ENCODE measurements at regions not wholly inside any gene's neighbourhood (a gene's known extent, or its start where the extent isn't known, plus 50 kb on each side); places are given as distances from the start of the nearest gene placed in this dataset.

DNA sequence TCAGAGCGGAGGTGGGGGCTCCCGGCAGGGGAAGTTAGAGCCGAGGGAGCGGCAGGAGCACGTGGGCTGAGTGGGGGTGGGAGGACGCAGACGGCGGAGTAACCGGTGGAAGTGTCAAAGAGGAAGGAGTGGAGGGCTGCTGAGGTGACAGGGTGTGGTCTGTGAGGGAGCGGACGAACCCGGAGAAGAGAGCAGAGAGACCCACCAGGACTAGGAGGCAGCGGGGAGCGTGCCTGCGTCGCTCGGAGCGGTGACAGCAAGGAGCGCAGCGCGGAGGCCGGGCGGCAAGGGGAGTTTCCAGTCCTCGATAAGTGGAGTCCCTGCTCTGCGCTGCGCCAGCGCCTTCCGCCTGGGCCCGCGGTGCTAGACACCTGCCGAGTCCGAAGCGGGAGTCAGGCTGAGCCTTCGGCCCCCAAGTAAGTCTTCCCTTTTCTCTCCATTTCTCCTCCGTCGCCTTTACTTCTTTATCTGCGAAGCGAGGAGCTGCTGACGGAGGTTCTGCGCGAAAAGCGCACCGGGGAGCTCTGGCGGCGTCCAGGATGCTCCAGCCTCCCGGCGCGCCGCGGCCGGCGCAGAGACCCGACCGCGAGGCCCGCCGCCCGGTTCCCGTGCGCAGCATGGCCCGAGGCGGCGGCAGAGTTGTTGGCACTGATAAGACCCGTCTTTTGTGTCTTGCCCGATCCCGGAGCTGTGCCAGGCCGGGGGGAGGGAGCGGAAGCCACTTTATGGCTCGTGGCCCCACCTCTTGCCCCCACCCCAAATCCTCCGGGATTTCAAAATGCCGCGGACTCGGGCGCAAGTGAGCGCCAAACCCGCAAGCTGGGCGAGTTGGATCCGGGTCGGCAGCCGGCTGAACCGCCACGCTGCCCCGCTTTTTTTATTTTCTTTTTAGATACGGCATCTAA, 533.0 kb upstream of the SEMA6D start:
- Histone ChIP-seq H2AFZ (ENCODE audit: low read length) (no peak overlapping the region), H3K79me2 (ENCODE audit: insufficient read depth, low read length) (no peaks in the 10 kb centered on the region), H3K9me3 (ENCODE audit: low read length) (no peaks in the 10 kb centered on the region), H3K9ac (ENCODE audit: low read length) (no peak overlapping the region), H3K27ac (ENCODE audit: low read depth, low read length, poor library complexity, severe bottlenecking) (no peak overlapping the region), H3F3A (ENCODE audit: insufficient read depth, low read length) (no peaks in the 10 kb centered on the region), H4K20me1 (ENCODE audit: insufficient read depth, low read length) (no peaks in the 10 kb centered on the region), H3K4me2 (ENCODE audit: low read length) (no peak overlapping the region), H3K4me3 (ENCODE audit: low read depth, low read length, poor library complexity, severe bottlenecking) (no peak overlapping the region), H3K4me1 (ENCODE audit: insufficient read depth, low read length, severe bottlenecking) (no peaks in the 10 kb centered on the region), H3K9me2 (ENCODE audit: low read depth, low read length) (no peaks in the 10 kb centered on the region), H3K36me3 (ENCODE audit: insufficient read depth, low read length) (no peaks in the 10 kb centered on the region), H3K27me3 (ENCODE audit: insufficient read depth, low read length) (no peaks in the 10 kb centered on the region)
- no peak for TF ChIP-seq EZH2 (IDR thresholded peaks at IDR 0.05; ENCODE audit: borderline replicate concordance, low read length)
- TF ChIP-seq, protein P1, sequence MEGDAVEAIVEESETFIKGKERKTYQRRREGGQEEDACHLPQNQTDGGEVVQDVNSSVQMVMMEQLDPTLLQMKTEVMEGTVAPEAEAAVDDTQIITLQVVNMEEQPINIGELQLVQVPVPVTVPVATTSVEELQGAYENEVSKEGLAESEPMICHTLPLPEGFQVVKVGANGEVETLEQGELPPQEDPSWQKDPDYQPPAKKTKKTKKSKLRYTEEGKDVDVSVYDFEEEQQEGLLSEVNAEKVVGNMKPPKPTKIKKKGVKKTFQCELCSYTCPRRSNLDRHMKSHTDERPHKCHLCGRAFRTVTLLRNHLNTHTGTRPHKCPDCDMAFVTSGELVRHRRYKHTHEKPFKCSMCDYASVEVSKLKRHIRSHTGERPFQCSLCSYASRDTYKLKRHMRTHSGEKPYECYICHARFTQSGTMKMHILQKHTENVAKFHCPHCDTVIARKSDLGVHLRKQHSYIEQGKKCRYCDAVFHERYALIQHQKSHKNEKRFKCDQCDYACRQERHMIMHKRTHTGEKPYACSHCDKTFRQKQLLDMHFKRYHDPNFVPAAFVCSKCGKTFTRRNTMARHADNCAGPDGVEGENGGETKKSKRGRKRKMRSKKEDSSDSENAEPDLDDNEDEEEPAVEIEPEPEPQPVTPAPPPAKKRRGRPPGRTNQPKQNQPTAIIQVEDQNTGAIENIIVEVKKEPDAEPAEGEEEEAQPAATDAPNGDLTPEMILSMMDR (IDR thresholded peaks at IDR 0.05; ENCODE audit: low read length): no peak

DNA sequence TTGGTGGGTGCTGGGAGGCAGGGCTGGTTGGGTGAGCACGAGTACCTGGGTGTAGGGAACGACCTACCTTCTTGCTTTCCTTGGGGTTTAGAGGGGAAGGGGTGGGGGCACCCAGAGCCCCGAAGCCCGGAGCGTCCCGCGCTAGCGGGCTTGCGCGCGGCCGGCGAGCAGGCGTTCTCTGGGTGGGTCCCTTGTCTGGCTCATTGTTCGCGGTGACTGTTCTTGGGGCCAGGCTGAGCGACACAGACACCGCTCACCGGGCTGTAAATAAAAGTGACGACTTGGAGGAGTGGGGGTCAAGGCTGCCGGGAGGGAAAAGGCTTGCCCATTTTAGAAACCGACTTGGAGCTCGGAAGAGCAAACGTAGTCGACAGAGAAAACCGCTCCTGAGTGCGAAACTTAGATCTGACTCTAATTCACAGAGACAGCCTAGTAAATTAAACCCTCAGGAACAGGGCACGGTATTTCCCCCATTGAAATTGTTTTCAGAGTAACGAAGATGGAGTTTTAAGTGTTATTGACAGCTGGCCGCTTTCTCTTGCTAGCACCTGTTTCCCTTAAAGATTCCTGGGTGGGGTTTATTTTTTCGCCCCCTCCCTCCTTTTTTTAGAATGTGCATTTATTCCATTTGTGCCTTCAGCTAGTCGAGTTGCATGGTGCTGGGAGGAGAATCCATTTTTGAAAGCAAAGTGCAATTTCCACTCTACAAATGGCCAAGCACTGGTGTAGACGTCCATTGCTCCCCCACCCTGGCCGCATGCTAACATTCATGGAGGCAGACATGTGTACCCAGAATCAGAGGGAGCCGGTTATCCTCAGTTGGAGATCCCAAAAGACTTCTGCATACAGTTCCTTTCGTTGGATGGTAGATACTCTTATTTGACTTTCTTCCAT, 532.1 kb upstream of the SEMA6D start:
- Histone ChIP-seq H3K9me3 (ENCODE audit: low read length) (no peaks in the 10 kb centered on the region), H3K79me2 (ENCODE audit: insufficient read depth, low read length) (no peaks in the 10 kb centered on the region), H3K27ac (ENCODE audit: low read depth, low read length, poor library complexity, severe bottlenecking) (no peak overlapping the region), H3K4me3 (ENCODE audit: low read depth, low read length, poor library complexity, severe bottlenecking) (no peak overlapping the region), H4K20me1 (ENCODE audit: insufficient read depth, low read length) (no peaks in the 10 kb centered on the region), H3K4me1 (ENCODE audit: insufficient read depth, low read length, severe bottlenecking) (no peaks in the 10 kb centered on the region), H3K36me3 (ENCODE audit: insufficient read depth, low read length) (no peaks in the 10 kb centered on the region), H3K9ac (ENCODE audit: low read length) (no peak overlapping the region), H3F3A (ENCODE audit: insufficient read depth, low read length) (no peaks in the 10 kb centered on the region), H3K9me2 (ENCODE audit: low read depth, low read length) (no peaks in the 10 kb centered on the region), H3K4me2 (ENCODE audit: low read length) (no peak overlapping the region), H2AFZ (ENCODE audit: low read length) (no peak overlapping the region), H3K27me3 (ENCODE audit: insufficient read depth, low read length) (no peaks in the 10 kb centered on the region)
- no peak for TF ChIP-seq EZH2 (IDR thresholded peaks at IDR 0.05; ENCODE audit: borderline replicate concordance, low read length)
- TF ChIP-seq, protein P1 (IDR thresholded peaks at IDR 0.05; ENCODE audit: low read length): no peak

DNA sequence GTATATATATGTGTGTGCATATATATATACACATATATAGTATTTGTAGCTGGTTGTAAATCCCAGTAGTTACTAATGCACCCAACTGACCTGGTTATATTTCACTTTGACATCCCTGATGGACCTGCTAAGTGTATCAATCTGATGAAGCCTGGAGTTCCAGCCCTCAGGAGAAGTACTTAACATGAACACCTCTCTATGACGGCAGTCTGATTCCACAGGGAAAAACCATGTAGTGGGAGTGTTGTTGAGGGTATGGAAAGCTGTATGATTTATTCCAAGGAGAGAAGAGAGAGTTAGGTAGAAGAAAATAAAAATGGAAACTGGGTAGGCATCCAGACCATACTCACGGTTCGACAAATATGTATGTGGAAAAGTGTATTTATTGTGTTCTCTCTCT, 531.2 kb upstream of the SEMA6D start:
- H3K27ac ChIP-seq (ENCODE audit: low read depth, low read length, poor library complexity, severe bottlenecking): no peak overlapping the region
- H3K9ac ChIP-seq (ENCODE audit: low read length): no peak overlapping the region

More for the DNA sequence above, 531.2 kb upstream of the SEMA6D start:
- H2AFZ ChIP-seq (ENCODE audit: low read length): no peak overlapping the region
- TF ChIP-seq, protein P1 (IDR thresholded peaks at IDR 0.05; ENCODE audit: low read length): no peak
- no peak for TF ChIP-seq EZH2 (IDR thresholded peaks at IDR 0.05; ENCODE audit: borderline replicate concordance, low read length)
- H3K36me3 ChIP-seq (ENCODE audit: insufficient read depth, low read length): no peaks in the 10 kb centered on the region
- no peaks in the 10 kb centered on the region for H3K27me3 ChIP-seq (ENCODE audit: insufficient read depth, low read length)
- no peaks in the 10 kb centered on the region for H3F3A ChIP-seq (ENCODE audit: insufficient read depth, low read length)
- H4K20me1 ChIP-seq (ENCODE audit: insufficient read depth, low read length): no peaks in the 10 kb centered on the region
- no peaks in the 10 kb centered on the region for H3K9me3 ChIP-seq (ENCODE audit: low read length)
- no peak overlapping the region for H3K4me2 ChIP-seq (ENCODE audit: low read length)
- no peaks in the 10 kb centered on the region for H3K79me2 ChIP-seq (ENCODE audit: insufficient read depth, low read length)
- no peak overlapping the region for H3K4me3 ChIP-seq (ENCODE audit: low read depth, low read length, poor library complexity, severe bottlenecking)
- no peaks in the 10 kb centered on the region for H3K9me2 ChIP-seq (ENCODE audit: low read depth, low read length)
- H3K4me1 ChIP-seq (ENCODE audit: insufficient read depth, low read length, severe bottlenecking): no peaks in the 10 kb centered on the region
